ENCODE measurements at regions not wholly inside any gene's neighbourhood (a gene's known extent, or its start where the extent isn't known, plus 50 kb on each side); places are given as distances from the start of the nearest gene placed in this dataset.

GRCh38 chr7:69502358-69502757 is 95.9 kb upstream of the AUTS2 start:
- TF ChIP-seq, protein P1, sequence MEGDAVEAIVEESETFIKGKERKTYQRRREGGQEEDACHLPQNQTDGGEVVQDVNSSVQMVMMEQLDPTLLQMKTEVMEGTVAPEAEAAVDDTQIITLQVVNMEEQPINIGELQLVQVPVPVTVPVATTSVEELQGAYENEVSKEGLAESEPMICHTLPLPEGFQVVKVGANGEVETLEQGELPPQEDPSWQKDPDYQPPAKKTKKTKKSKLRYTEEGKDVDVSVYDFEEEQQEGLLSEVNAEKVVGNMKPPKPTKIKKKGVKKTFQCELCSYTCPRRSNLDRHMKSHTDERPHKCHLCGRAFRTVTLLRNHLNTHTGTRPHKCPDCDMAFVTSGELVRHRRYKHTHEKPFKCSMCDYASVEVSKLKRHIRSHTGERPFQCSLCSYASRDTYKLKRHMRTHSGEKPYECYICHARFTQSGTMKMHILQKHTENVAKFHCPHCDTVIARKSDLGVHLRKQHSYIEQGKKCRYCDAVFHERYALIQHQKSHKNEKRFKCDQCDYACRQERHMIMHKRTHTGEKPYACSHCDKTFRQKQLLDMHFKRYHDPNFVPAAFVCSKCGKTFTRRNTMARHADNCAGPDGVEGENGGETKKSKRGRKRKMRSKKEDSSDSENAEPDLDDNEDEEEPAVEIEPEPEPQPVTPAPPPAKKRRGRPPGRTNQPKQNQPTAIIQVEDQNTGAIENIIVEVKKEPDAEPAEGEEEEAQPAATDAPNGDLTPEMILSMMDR (IDR thresholded peaks at IDR 0.05) = no peak
- TF ChIP-seq POLR2A (IDR thresholded peaks at IDR 0.05) = no peak
